Gastrocnemius medialis (tissue), 4 donors: ENCODE measurements at regions not wholly inside any gene's neighbourhood (a gene's known extent, or its start where the extent isn't known, plus 50 kb on each side); places are given as distances from the start of the nearest gene placed in this dataset.
"Not testable (repeated sequence)": the region's sequence is repeated elsewhere in the genome, so short reads cannot be mapped to it uniquely, and the experiment has no call there.

Experiments used
- ATAC-seq, 2 donors: fragments of 150-250 bp; one replicate each; pipeline ENCODE4 v1.9.1; 2016
- DNase-seq, 2 donors: peaks; one replicate each; pipeline ENCODE4 v3.0.0-alpha.2; 2019
- H3K27ac ChIP-seq, 4 donors: fragments of 200-600 bp; sonication (generic); 1 replicate in 1 of 4; 2 replicates in 3 of 4; pipeline ENCODE4 v1.5.1; 2016 to 2018; ENCODE audit warnings: mild to moderate bottlenecking in 2 of 4, moderate library complexity in 1 of 4
- H3K27me3 ChIP-seq, 3 donors: fragments of 200-600 bp; sonication (generic) in 2 of 3; 1 replicate in 1 of 3; 2 replicates in 2 of 3; pipeline versions ENCODE4 v1.5.1 to v1.6.0; 2016 to 2019; ENCODE audit warnings: mild to moderate bottlenecking in 1 of 3, moderate library complexity in 1 of 3
- H3K36me3 ChIP-seq, 2 donors: fragments of 200-600 bp; sonication (generic) in 1 of 2; one replicate each; pipeline ENCODE4 v1.5.1; 2017 to 2018
- H3K4me1 ChIP-seq, 2 donors: fragments of 200-600 bp; sonication (generic) in 1 of 2; one replicate each; pipeline ENCODE4 v1.5.1; 2016 to 2017; ENCODE audit warnings: mild to moderate bottlenecking in 2 of 2
- H3K4me3 ChIP-seq, 4 donors: fragments of 200-600 bp; sonication (generic) in 3 of 4; 1 replicate in 1 of 4; 2 replicates in 3 of 4; pipeline ENCODE4 v1.5.1; 2016 to 2019; ENCODE audit warnings: mild to moderate bottlenecking in 2 of 4
- H3K9me3 ChIP-seq, 3 donors: fragments of 200-600 bp; sonication (generic) in 2 of 3; 1 replicate in 1 of 3; 2 replicates in 2 of 3; pipeline ENCODE4 v1.5.1; 2016 to 2019
- POLR2A ChIP-seq, 2 donors: fragments of 450-650 bp; IDR thresholded peaks; one replicate each; pipeline ENCODE4 v1.6.1; 2017; ENCODE audit warnings: antibody characterized with exemption in 2 of 2, mild to moderate bottlenecking in 2 of 2, moderate library complexity in 2 of 2
- in situ Hi-C, 4 donors: fragments of 200-750 bp; cut with MboI; loops; one replicate each; pipeline versions ENCODE4 v1.15.0 to v1.8.0; 2017; ENCODE audit warnings: low sequenced_read_pairs in 4 of 4
- intact Hi-C: fragments of 100-400 bp; cut with DNase I; formaldehyde crosslinking; loops from one replicate; pipeline ENCODE4 v1.15.1; 2023; ENCODE audit warnings: low total_unique reads
- TF ChIP-seq, protein P1 (sequence below), 5 experiments: fragments of 450-650 bp in 3 of 5; fragments of 200-600 bp in 2 of 5; sonication (generic) in 2 of 5; IDR thresholded peaks in 4 of 5; conservative IDR thresholded peaks in 1 of 5; 1 replicate in 4 of 5; 2 replicates in 1 of 5; pipeline ENCODE4 v1.5.1; 2016 to 2019; ENCODE audit warnings: antibody characterized with exemption in 5 of 5, mild to moderate bottlenecking in 3 of 5, moderate library complexity in 3 of 5

- no peaks in the 10 kb centered on the region for H3K36me3 ChIP-seq
- no peaks in the 10 kb centered on the region for H3K4me1 ChIP-seq
- no peaks in the 10 kb centered on the region for H3K9me3 ChIP-seq
- DNase-seq, result no peak
- in situ Hi-C loops (no loop called here), intact Hi-C loops (no loop called here)
- no peak overlapping the region for H3K27ac ChIP-seq
- H3K4me3 ChIP-seq, result no peak overlapping the region
- TF ChIP-seq, protein P1, sequence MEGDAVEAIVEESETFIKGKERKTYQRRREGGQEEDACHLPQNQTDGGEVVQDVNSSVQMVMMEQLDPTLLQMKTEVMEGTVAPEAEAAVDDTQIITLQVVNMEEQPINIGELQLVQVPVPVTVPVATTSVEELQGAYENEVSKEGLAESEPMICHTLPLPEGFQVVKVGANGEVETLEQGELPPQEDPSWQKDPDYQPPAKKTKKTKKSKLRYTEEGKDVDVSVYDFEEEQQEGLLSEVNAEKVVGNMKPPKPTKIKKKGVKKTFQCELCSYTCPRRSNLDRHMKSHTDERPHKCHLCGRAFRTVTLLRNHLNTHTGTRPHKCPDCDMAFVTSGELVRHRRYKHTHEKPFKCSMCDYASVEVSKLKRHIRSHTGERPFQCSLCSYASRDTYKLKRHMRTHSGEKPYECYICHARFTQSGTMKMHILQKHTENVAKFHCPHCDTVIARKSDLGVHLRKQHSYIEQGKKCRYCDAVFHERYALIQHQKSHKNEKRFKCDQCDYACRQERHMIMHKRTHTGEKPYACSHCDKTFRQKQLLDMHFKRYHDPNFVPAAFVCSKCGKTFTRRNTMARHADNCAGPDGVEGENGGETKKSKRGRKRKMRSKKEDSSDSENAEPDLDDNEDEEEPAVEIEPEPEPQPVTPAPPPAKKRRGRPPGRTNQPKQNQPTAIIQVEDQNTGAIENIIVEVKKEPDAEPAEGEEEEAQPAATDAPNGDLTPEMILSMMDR (IDR thresholded peaks at IDR 0.05 in 4 of 5, conservative IDR thresholded peaks at IDR 0.05 in 1 of 5), result no peak
- no peak for TF ChIP-seq POLR2A (IDR thresholded peaks at IDR 0.05)
- H3K27me3 ChIP-seq, result no peaks in the 10 kb centered on the region
- ATAC-seq, result no peak
Observed at GRCh38 chr2:224151680-224152310, 112.7 kb upstream of the SERPINE2 start.

GRCh38 chr2:224151161-224151560 is 112.1 kb upstream of the SERPINE2 start:
- H3K4me3 ChIP-seq, result no peak overlapping the region
- H3K27ac ChIP-seq, result no peak overlapping the region
- TF ChIP-seq, protein P1 (IDR thresholded peaks at IDR 0.05 in 4 of 5, conservative IDR thresholded peaks at IDR 0.05 in 1 of 5), result no peak
- TF ChIP-seq POLR2A (IDR thresholded peaks at IDR 0.05), result no peak
- DNase-seq, result no peak
- no peaks in the 10 kb centered on the region for H3K4me1 ChIP-seq
- no peak for ATAC-seq
- in situ Hi-C loops (no loop called here), intact Hi-C loops (no loop called here)
- no peaks in the 10 kb centered on the region for H3K36me3 ChIP-seq
- H3K9me3 ChIP-seq, result no peaks in the 10 kb centered on the region
- no peaks in the 10 kb centered on the region for H3K27me3 ChIP-seq

GRCh38 chr2:224148058-224148457 is 109.0 kb upstream of the SERPINE2 start:
- H3K27ac ChIP-seq, H3K4me3 ChIP-seq, H3K27me3 ChIP-seq, H3K4me1 ChIP-seq, H3K36me3 ChIP-seq, ATAC-seq, H3K9me3 ChIP-seq, intact Hi-C loops, in situ Hi-C loops, DNase-seq: not testable (repeated sequence)

DNA sequence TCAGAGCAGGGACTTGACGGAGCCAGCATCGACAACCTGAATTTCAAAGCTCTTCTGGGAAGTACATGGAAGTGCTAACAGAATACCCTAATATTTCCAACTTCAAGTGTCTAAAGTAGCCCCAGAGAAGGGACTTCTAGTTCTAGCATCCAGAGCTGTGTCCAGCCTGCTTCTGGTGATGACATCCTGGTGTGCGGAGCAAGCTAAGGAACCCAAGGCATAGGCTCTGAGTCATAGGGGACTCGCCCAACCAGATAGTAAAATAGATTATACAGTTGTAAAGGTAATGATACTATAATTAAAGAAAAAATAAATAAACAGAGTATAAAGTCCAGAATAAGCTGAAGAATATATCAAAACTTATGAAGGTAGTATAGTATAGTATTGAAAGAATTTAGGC is 108.1 kb upstream of the SERPINE2 start:
- ATAC-seq (no peak), DNase-seq (no peak)
- Histone ChIP-seq H3K4me3 (no peak overlapping the region), H3K9me3 (no peaks in the 10 kb centered on the region), H3K27ac (no peak overlapping the region), H3K36me3 (no peaks in the 10 kb centered on the region), H3K27me3 (no peaks in the 10 kb centered on the region), H3K4me1 (no peaks in the 10 kb centered on the region)
- TF ChIP-seq, protein P1 (IDR thresholded peaks at IDR 0.05 in 4 of 5, conservative IDR thresholded peaks at IDR 0.05 in 1 of 5), result no peak
- no peak for TF ChIP-seq POLR2A (IDR thresholded peaks at IDR 0.05)
- in situ Hi-C loops, result no loop called here
- intact Hi-C loops, result no loop called here

GRCh38 chr2:224146356-224147160 is 107.5 kb upstream of the SERPINE2 start:
- H3K4me3 ChIP-seq, result no peak overlapping the region
- TF ChIP-seq POLR2A (IDR thresholded peaks at IDR 0.05), result no peak
- TF ChIP-seq, protein P1 (IDR thresholded peaks at IDR 0.05 in 4 of 5, conservative IDR thresholded peaks at IDR 0.05 in 1 of 5), result no peak
- H3K27ac ChIP-seq, result no peak overlapping the region
- H3K27me3 ChIP-seq, result no peaks in the 10 kb centered on the region
- DNase-seq (no peak), ATAC-seq (no peak)
- H3K9me3 ChIP-seq, result no peaks in the 10 kb centered on the region
- intact Hi-C loops, result no loop called here
- no peaks in the 10 kb centered on the region for H3K4me1 ChIP-seq
- no peaks in the 10 kb centered on the region for H3K36me3 ChIP-seq
- in situ Hi-C loops, result no loop called here
